ENCODE measurements at regions not wholly inside any gene's neighbourhood (a gene's known extent, or its start where the extent isn't known, plus 50 kb on each side); places are given as distances from the start of the nearest gene placed in this dataset.
A peak's percentile ranks its signal among the peaks of the same experiment; 100 is the strongest.
"Not testable (repeated sequence)": the region's sequence is repeated elsewhere in the genome, so short reads cannot be mapped to it uniquely, and the experiment has no call there.

- DNase-seq: no peak
Observed at GRCh38 chr6:27112974-27113373, 134.5 kb upstream of the PRSS16 start.

- DNase-seq: no peak
Observed at GRCh38 chr6:27119329-27119728, 128.2 kb upstream of the PRSS16 start.

GRCh38 chr6:27119761-27120160, 127.7 kb upstream of the PRSS16 start:
- no peak for DNase-seq

DNA sequence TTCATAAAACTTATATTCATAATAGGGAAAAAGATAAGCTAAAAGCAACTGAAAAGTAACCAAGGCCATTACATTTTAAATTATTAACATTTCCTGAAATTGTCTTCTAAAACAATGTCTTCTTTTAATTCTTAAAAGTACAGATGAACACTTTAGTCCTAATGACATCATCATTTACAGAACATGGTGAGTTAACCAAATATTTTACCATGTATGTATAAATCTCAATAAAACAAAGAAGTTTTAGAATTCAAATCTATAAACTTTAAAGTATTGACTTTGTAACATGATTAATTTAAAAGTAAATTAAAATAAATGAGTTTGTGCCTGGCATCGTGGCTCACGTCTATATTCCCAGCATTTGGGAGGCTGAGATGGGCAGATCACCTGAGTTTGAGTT, 125.9 kb upstream of the PRSS16 start:
- no peak for DNase-seq

DNA sequence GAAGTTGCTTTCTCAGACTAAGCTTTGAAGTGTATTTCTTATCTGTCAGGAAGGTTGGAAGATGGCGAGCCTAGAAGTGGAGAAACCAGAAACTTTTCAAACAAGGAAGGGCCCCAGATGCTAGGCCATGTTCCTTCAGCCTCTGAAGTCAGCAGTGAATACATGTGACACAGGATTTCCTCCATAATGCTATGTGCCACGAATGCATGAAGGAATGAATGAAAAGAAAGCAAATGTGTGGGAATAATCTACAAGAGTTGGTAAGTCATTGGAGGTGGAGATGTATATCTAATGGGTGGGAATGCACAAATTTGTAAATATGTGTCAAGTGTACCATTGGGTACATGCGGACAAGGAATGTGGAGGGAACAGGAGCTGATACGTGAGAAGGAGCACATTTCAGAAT, 123.2 kb upstream of the PRSS16 start:
- DNase-seq: no peak

DNA sequence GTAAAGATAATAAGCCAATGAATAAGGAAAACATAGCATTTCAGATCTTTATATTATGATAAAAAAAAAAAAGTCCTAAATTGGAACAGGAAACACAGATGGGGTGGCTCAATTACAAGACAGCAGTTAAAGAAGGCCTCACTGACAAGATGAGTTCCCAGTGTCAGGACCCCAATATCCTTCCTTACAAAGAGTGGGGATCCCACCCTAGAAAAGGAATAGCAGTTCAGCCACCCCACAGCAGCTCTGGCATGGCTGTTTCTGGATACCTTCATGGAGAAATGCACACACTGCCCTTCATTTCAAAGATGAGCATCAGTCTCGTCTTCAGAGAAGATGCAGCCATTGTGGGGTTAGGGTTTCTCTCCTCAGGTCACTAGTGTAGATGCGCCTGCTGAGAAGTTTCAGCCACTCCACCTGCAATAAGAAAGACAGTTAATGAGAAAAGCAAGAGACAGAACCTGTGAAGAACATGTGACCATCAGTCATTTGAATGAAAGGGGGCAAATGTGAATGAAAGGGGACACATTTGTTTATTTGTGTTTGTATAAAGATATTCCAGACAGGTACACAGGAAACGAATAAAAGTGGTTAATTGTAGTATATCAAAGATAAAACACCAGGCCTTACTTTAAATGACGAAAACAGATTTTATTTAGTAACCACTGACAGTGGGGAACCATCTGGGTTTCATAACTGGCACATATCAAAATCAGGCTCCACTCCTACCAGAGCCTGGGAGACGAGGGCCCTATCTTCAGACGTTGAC, 121.3 kb upstream of the PRSS16 start:
- no peak for DNase-seq

DNA sequence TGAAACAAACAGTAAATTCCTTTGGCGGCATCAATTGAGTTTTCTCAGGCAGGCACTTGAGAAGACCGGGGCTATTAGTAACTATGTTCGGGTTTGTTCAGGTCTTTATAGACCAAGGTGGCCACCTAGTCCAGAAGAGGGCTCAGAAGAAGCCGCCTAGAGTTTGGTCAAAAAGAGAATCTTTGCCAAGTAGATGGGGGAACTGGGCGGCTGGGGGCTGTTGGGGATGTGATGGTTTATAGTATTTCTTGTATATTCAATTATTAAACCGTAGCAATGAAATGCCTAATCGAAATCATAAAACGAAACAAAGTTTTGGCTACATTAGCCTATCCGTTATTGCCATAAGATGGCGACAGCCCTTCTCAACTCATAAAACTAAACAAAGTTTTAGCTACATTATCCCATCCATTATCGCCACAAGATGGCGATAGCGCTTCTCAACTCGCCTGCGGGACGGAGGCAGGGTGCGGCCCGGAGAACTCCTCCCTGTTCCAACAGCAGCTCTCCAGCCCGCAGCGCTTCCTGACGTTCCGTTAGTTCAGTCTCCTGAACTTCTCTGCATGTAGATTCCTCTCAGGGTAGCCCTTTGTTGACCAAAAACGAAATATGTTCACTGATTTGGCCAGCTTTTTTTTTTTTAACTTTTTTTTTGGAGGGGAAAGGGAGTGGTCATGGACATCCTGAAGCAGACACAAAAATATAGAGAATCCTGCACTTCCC, 120.5 kb upstream of the PRSS16 start:
- peak; percentile 85 for DNase-seq

DNA sequence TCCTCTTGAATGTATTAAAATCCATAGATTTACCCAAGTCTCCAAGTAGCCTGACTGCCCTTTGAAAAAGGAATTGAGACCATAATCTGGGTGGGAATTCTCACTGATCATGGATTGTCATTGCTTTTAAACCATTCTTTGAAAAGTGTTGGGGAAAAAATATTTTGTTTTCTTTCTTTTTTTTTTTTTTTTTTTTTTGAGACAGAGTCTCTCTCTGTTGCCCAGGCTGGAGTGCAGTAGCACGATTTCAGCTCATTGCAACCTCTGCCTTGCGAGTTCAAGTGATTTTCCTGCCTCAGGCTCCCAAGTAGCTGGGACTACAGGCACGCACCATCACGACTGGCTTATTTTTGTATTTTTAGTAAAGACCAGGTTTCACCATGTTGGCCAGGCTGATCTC, 119.6 kb upstream of the PRSS16 start:
- DNase-seq: not testable (repeated sequence)

GRCh38 chr6:27128311-27129094, 119.0 kb upstream of the PRSS16 start:
- DNase-seq: no peak

DNA sequence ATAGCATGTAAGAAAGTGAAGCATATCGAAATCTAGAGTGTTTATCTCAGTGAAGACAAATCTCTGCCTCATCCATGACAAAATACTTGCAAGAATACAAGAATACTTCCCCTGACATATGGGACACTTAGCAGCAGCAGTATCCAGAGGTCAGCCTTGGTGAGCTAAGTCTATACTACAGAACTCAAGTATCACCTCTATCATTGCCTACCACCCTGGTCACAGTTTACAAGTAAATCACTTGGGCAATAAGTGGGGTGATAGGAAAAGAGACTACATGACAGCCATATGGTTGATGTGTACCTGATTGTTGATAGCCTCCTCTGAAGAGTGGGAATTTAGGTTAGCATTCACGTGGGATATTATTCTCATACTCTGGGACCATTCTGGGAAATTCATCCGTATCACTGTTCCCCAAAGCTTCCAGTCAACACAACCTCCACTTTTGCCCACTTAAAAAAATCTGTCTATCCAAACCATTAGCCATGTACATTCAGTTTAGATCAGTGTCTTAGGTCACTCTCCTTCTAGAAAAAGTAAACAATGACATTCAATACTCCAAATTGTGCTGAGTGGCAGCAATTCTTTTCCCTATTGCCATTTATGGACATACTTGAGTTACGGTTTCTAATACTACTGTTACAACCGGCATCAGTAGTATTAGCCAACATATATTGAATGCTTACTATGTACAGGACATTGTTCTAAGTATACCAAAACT, 118.2 kb upstream of the PRSS16 start:
- no peak for DNase-seq

- DNase-seq: no peak
Observed at GRCh38 chr6:27129917-27130316, 117.6 kb upstream of the PRSS16 start.

DNA sequence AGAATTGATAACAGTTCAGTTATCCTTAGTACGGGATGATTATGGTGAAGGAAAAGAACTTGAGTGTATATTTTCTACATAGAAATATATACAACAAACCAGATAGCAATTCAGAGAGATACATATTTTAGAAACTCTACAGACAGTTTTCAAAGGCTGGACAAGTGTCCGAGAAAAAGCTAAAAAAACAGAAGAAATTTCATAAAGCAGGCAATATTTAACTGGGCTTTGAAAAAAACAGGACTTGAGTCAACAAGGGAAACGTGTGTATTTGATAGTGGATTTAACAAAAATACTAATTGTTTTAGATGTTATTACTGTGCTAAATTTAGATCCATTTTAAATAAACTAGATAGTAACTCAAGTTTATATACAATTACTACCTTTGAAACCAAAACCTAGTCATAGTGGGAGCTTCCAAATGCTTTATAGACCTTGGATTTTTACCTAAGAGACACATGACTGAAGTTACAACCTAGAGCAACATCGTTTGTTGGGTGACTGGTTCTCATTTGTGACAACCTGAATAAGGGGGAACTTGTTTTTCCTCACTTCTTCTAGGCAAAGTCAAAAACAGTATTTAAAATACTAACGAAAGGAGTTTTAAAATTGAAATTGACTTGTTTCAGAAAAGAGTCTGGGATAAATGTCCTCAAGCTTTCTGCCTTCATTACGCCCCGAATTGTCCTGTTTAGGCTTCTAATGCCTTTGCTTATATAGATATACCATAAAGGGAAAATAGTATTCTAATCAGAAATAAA, 116.7 kb upstream of the PRSS16 start:
- DNase-seq: no peak

DNA sequence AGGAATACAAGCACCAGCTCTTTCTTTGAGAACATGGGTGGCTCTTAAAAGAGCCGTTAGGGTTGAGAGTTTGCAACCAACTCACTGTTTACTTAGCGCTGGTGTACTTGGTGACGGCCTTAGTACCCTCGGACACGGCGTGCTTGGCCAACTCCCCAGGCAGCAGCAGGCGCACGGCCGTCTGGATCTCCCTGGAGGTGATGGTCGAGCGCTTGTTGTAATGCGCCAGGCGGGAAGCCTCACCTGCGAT, 115.3 kb upstream of the PRSS16 start:
- not testable (repeated sequence) for DNase-seq

GRCh38 chr6:27132532-27133280, 114.8 kb upstream of the PRSS16 start:
- DNase-seq: peak; percentile 98

GRCh38 chr6:27133281-27134227, 113.9 kb upstream of the PRSS16 start:
- DNase-seq: peak; percentile 58

DNA sequence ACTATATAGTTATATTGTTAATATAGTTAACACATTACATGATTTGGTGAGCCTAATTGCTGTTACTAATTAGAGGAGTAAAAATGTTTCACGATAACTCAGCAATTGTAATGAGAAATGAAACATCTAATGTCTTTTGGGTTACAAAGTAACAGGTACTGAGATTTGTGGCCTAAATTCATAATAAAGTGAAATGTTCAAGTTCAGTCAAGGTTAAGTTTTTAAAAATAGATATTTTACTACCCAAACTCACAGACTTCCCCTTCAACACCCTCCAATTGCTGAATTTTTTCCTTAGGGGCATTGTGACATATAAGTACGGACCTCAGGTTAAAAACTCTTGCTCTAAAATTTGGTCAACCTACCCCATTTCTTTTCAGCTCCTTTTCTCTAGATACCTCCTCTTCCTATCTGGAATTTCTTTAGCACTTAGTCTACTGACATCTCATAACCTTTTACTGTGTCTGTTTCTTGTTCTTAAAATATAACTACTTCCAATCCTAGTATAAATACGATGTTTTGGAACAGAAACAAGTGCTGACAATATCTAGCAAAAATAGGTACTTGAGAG, 112.3 kb upstream of the PRSS16 start:
- no peak for DNase-seq

DNA sequence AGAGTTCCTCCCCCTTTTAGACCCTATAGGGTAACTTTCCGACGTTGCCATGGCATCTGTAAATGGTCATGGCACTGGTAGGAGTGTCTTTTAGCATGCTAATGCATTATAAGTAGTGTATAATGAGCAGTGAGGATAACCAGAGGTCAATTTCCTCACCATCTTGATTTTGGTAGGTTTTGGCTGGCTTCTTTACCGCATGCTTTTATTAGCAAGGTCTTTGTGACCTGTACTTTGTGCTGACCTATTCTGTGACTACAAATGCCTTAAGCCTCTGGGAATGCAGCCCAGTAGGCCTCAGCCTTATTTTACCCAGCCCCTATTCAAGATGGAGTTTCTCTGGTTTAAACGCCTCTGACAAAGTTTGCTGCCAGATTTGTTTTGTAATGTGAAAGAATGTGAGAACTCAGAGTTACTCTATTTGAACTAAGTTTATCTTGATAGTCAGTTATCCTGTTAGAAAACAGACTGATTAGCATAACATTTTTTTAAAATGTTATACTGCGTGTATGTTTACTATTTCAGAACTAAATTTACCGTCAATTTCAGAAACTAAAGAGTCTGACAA, 111.3 kb upstream of the PRSS16 start:
- no peak for DNase-seq

DNA sequence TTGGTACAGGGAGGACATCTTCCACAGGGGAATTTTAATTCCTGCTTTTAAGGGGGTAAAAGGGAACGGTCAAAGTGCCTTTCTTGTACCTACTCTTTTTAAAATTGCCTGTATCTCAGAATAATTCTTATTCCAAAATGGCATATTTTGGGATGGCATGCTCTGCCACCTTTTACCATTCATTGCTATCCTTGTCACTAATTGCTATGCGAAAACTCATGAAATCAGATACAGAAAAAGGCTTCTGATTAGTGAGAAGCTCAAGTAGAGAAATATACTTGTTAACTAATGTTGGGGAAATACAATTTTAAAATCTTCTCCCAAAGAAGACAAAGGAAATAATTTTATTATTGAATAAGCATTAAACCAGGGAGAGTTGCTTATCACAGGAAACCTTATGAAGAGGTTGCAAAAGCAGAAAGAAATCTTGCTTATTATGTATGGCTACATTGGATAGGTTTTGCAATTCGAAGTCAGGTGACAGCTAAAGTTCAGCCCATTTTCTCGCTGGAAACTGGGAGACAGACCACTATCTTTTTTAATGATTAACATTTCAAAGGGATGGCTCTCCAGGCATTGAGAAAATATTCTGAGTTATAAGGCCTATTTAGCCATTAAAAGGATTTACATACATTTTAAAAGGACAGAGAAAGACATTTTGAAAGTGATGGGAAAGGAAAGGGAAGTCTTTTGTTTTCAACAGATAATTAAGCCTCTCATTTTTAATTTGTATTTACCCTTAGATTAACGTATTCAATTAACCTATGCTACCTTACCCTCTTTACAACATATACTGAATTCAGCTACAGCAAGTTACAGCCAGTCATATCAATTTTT, 110.3 kb upstream of the PRSS16 start:
- DNase-seq: no peak

DNA sequence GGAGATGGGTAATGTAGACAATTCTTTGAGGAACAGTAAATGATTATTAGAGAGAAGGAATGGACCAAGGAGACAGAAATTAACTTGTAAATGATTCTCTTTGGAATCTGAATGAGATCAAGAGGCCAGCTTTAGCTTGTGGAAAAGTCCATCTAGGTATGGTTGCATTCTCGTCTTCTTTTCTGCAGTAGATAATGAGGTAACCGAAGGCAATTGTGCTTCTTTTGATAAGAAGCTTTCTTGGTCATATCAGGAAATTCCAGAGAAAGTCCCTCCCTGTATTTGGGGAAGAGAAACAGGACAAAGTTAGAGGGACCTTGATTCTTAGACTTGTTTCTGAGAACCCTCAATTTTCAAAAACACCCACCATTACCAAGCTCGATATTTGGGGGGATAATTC, 109.1 kb upstream of the PRSS16 start:
- no peak for DNase-seq

All from NCI-H345 (cell line).